Ishikawa (cell line): ENCODE measurements at regions not wholly inside any gene's neighbourhood (a gene's known extent, or its start where the extent isn't known, plus 50 kb on each side); places are given as distances from the start of the nearest gene placed in this dataset.

Experiments
- CEBPB ChIP-seq: IDR thresholded peaks from 2 replicates; pipeline ENCODE4 v1.6.1; 2012
- CREB1 ChIP-seq: IDR thresholded peaks from 2 replicates; pipeline ENCODE4 v1.6.1; 2012; ENCODE audit warnings: low read depth
- EGR1 ChIP-seq: IDR thresholded peaks from 2 replicates; pipeline ENCODE4 v1.6.1; 2012
- EP300 ChIP-seq: IDR thresholded peaks from 2 replicates; pipeline ENCODE4 v1.6.1; 2012; ENCODE audit warnings: borderline replicate concordance
- FOXM1 ChIP-seq: IDR thresholded peaks from 2 replicates; pipeline ENCODE4 v1.6.1; 2012; ENCODE audit warnings: low read depth, borderline replicate concordance
- NFIC ChIP-seq: IDR thresholded peaks from 2 replicates; pipeline ENCODE4 v1.6.1; 2012
- RAD21 ChIP-seq: IDR thresholded peaks from 2 replicates; pipeline ENCODE4 v1.6.1; 2012; ENCODE audit warnings: low read depth
- TAF1 ChIP-seq: IDR thresholded peaks from 2 replicates; pipeline ENCODE4 v1.6.1; 2012; ENCODE audit warnings: low read depth, mild to moderate bottlenecking
- TCF12 ChIP-seq: IDR thresholded peaks from 2 replicates; pipeline ENCODE4 v1.6.1; 2012; ENCODE audit warnings: low read depth
- TEAD4 ChIP-seq: IDR thresholded peaks from 2 replicates; pipeline ENCODE4 v1.6.1; 2012
- YY1 ChIP-seq: IDR thresholded peaks from 2 replicates; pipeline ENCODE4 v1.6.1; 2012; ENCODE audit warnings: low read depth
- ZBTB7A ChIP-seq: IDR thresholded peaks from 2 replicates; pipeline ENCODE4 v1.6.1; 2012; ENCODE audit warnings: low read depth
- TF ChIP-seq, protein P1 (sequence below): IDR thresholded peaks from 2 replicates; pipeline ENCODE4 v1.6.1; 2012
- TF ChIP-seq, protein P2 (sequence below): IDR thresholded peaks from 2 replicates; pipeline ENCODE4 v1.6.1; 2012; ENCODE audit warnings: low read depth, mild to moderate bottlenecking
- TF ChIP-seq, protein P3 (sequence below): IDR thresholded peaks from 2 replicates; pipeline ENCODE4 v1.6.1; 2012

DNA sequence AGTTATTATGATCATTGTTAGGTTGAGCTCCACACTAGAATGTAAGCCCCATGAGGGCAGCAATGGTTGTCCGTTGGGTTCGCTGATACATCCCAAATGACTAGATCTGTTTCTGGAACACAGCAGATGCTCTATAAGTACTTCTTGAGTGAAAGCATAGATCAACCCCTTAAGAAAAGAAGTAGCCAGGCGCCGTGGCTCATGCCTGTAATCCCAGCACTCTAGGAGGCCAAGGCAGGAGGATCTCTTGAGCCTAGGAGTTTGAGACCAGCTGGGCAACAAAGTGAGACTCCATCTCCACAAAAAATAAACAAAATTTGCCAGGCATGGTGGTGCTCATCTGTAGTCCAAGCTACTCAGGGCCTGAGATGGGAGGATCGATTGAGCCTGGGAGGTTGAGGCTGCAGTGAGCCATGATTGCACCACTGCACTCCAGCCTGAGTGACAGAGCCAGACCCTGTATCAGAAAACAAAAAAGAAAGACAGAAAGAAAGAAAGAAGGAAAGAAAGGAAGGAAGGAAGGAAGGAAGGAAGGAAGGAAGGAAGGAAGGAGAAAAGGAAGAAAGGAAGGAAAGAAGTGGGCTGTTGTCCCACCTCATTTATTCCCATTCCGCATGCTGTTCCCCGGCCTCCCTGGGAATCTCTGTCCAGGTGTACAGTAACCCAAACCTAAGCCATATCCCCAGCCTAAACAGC lies 54.4 kb upstream of the RPL38 start:
- no peak for TF ChIP-seq YY1
- TF ChIP-seq CEBPB = no peak
- no peak for TF ChIP-seq CREB1
- no peak for TF ChIP-seq TEAD4
- TF ChIP-seq, protein P1, sequence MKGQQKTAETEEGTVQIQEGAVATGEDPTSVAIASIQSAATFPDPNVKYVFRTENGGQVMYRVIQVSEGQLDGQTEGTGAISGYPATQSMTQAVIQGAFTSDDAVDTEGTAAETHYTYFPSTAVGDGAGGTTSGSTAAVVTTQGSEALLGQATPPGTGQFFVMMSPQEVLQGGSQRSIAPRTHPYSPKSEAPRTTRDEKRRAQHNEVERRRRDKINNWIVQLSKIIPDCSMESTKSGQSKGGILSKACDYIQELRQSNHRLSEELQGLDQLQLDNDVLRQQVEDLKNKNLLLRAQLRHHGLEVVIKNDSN = no peak
- no peak for TF ChIP-seq EP300
- no peak for TF ChIP-seq EGR1
- no peak for TF ChIP-seq NFIC
- TF ChIP-seq, protein P2, sequence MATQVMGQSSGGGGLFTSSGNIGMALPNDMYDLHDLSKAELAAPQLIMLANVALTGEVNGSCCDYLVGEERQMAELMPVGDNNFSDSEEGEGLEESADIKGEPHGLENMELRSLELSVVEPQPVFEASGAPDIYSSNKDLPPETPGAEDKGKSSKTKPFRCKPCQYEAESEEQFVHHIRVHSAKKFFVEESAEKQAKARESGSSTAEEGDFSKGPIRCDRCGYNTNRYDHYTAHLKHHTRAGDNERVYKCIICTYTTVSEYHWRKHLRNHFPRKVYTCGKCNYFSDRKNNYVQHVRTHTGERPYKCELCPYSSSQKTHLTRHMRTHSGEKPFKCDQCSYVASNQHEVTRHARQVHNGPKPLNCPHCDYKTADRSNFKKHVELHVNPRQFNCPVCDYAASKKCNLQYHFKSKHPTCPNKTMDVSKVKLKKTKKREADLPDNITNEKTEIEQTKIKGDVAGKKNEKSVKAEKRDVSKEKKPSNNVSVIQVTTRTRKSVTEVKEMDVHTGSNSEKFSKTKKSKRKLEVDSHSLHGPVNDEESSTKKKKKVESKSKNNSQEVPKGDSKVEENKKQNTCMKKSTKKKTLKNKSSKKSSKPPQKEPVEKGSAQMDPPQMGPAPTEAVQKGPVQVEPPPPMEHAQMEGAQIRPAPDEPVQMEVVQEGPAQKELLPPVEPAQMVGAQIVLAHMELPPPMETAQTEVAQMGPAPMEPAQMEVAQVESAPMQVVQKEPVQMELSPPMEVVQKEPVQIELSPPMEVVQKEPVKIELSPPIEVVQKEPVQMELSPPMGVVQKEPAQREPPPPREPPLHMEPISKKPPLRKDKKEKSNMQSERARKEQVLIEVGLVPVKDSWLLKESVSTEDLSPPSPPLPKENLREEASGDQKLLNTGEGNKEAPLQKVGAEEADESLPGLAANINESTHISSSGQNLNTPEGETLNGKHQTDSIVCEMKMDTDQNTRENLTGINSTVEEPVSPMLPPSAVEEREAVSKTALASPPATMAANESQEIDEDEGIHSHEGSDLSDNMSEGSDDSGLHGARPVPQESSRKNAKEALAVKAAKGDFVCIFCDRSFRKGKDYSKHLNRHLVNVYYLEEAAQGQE = no peak
- no peak for TF ChIP-seq TAF1
- no peak for TF ChIP-seq RAD21
- no peak for TF ChIP-seq TCF12
- no peak for TF ChIP-seq ZBTB7A
- TF ChIP-seq FOXM1 = no peak
- TF ChIP-seq, protein P3, sequence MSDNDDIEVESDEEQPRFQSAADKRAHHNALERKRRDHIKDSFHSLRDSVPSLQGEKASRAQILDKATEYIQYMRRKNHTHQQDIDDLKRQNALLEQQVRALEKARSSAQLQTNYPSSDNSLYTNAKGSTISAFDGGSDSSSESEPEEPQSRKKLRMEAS = no peak

DNA sequence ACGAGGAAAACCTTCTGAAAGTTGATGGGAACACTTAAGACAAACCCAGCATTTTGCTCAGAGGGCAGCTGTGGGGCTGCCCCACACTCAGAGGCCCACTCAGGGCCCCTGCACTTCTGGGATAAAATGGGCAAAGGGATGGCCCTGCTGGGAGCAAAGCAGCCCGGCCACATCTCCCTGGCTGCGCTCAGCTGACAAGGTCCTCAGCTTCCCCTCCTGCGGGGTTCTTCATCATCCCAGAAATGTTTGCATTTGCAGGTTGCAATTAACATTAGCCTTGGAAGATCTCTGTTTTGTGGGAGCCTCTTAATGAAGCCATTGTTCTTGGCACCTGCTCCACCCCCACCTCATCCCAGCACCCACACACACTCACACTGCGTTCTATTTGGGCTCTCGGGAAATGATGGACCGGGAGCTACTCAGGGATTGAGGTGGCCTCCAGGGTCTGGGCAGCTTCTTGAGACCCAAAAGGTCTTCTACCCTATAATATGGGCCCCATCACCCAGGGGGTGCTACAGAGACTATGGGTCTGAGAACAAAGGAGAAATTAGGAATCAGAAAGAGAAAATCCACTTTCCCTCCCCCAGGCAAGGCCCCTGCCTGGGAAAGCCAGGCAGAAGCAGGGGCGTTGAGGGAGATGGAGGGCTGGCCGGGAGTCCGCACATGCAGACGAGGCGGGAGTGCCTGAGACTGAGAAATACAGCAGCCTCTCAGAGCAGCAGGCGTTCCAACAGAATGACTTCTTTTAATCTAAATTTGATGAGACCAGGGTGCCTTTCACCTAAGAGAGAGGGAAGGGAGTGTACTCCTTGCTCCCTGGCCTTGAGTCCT lies 53.7 kb upstream of the RPL38 start:
- TF ChIP-seq RAD21 (no peak), TEAD4 (no peak), TCF12 (no peak), TAF1 (no peak), CREB1 (no peak), ZBTB7A (no peak), EGR1 (no peak), NFIC (no peak), YY1 (no peak), EP300 (no peak), CEBPB (no peak)
- TF ChIP-seq, protein P1 = no peak

DNA sequence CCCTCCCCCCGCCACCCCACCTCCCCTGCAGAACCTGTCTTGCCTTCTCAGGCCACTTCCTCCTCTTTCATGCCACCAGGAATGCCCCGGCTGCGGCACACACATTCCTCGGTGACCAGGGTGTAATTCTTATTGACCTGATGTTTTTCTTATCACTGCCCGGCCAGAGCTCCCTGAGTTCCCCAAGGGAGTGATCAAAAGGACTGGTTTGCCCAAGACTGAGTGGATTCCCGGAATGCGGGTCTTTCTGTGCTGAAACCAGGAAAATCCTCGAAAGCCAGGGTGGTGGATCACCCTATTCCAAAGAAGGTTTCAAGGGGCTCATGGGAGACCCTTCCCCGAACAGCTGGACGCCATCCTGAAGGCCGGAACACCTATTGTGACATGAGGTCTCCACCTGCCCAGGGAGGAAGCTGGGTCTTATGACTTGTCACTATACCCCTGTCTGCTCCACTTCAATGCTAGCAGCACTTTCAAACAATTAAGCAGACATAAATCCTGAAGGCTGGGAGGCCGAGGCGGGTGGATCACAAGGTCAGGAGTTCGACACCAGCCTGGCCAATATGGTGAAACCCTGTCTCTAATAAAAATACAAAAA lies 53.0 kb upstream of the RPL38 start:
- TF ChIP-seq EGR1 (no peak), TAF1 (no peak), RAD21 (no peak), YY1 (no peak), ZBTB7A (no peak)
- TF ChIP-seq, protein P3 = no peak

DNA sequence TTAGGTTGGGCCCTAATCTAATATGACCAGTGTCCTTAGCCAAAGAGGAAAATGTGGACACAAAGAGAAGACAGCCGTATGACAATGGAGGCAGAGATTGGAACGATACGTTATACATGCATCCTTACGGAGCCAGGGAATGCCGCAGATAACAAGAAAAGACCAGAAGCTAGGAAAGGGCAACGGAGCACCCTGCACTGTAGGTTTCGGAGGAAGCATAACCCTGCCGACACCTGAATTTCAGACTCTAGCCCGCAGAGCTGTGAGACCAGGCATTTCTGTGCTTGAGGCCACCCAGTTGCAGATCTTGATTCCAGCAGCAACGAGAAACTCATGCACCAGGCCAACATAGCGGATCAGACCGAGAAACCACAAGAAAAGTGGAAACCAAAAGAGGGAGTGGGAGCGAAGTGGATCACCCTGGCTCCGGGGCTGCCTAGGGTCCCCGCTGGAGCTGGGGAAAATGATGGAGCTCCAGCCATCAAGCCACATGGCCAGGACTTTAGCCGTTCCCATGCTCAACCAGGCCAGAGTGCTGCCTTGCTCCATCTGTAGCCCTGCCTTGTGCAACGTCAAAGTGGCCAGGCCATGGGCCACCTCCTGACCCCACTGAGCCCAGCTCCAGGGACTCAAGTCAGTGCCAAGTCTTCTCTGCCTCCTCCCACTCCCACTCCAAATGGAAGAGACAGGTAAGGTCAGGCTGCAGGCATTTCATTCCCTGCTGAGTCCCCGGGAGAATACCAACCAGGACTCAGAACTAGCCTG lies 51.7 kb upstream of the RPL38 start:
- no peak for TF ChIP-seq CEBPB

DNA sequence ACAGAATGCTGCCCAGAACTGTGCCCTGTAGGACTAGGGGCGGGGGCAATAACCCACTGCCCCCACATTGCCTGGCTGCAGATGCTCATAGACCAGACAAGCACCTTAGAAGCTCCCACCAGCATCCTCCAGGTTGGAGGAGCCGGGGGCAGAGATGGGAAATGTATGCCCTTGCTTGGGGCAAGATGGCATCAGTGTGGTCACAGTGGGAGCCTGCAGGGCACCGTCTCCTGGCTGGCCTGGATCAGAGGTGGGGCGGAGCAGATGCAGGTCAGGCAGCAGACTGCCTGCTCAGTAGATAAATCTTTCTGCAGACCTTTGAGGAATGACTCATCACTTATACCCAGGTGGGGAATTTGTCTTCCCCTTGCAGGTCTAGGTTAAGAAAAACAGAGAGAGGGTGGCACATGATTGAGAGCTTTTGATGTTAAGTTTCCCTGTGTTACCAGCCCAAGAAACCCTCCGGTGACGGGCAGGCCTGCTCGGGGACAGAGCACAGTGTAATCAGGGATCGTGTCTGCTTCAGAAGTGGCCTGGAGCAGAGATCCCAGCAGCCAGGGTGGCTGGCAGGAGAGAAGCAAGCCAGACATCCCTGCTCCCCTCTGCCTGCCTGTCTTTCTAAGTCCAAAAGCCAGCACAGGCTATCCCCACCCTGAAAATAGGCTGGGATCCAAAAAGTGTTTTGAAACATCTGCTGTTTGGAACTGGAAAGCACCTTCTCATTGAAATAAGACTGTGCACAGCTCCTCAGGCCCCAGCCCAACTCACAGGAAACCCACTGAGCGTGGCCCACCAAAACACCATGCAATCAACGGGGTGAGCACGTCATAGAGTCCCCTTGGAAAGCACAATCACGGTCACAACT lies 50.7 kb upstream of the RPL38 start:
- TF ChIP-seq, protein P2 = no peak
- TF ChIP-seq RAD21 (no peak), ZBTB7A (no peak), FOXM1 (no peak), TCF12 (no peak), YY1 (no peak), EGR1 (no peak), EP300 (no peak), CEBPB (no peak), TAF1 (no peak), NFIC (no peak), CREB1 (no peak), TEAD4 (no peak)
- TF ChIP-seq, protein P1 = no peak
- TF ChIP-seq, protein P3 = no peak
